CD4-positive, alpha-beta T cell treated with Interleukin-17A for 4 hours (primary cell): ENCODE measurements at regions not wholly inside any gene's neighbourhood (a gene's known extent, or its start where the extent isn't known, plus 50 kb on each side); places are given as distances from the start of the nearest gene placed in this dataset.
"Not testable (repeated sequence)": the region's sequence is repeated elsewhere in the genome, so short reads cannot be mapped to it uniquely, and the experiment has no call there.

Experiments used
- DNase-seq: peaks from one replicate; pipeline ENCODE4 v3.0.0-alpha.2; 2020; ENCODE audit warnings: mixed read lengths

DNA sequence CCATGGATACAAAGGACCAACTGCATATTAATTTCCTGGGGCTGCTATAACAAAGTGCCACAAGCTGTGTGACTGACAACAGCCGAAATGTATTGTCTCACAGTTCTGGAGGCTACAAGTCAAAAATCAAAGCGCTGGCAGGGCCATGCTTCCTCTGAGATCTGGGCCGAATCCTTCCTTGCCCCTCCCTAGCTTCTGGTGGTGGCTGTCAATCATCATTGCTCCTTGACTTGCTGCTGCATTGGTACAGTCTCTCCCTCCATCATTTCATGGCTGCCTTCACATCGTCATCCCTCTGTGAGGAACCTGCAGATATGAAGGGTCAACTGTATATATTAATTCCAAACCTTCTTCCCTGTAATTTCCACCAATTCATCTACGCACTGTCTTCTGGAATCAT lies 118.3 kb downstream of the EXOC5 start:
- DNase-seq = no peak

GRCh38 chr14:57139173-57139572 lies 129.5 kb downstream of the EXOC5 start:
- no peak for DNase-seq

DNA sequence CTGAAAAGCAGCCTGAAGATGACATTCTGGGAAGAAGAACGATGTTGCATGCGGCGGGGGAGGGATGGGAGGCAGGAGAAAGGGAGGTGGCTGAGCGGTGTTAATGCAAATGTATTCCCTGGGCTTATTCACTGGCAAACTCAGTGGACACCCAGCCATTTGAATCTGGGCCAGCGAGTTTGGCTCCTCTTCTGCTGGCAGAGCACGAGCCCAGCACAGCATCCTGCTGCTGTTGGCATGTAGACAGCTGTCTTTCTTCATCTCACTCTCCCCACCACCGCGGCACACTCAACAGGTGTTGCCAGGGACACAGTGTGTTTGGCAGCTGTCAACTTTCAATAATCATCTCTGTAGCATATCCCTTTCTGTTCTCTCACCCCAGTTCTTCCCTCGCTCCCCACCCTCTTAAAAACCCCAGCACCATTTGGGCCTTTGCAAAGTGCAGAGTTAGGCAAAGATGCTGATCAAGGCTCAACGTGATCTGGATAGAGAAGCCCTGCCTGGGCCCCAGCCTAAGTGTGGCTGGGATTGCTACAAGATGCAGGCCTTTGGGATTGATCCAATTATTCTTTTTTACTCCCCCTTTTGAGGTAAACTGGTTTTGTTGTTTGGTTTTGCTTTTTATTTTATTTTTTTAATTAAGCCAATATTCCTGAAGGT lies 131.9 kb downstream of the EXOC5 start:
- no peak for DNase-seq

DNA sequence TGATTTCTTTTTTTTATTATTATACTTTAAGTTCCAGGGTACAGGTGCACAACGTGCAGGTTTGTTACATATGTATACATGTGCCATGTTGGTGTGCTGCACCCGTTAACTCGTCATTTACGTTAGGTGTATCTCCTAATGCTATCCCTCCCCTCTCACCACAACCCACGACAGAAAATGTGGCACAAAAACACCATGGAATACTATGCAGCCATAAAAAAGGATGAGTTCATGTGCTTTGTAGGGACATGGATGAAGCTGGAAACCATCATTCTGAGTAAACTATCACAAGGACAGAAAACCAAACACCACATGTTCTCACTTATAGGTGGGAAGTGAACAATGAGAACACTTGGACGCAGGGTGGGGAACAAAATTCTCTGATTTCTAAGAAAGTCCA lies 140.9 kb downstream of the EXOC5 start:
- DNase-seq = not testable (repeated sequence)

GRCh38 chr14:57122129-57122528 lies 146.6 kb downstream of the EXOC5 start:
- DNase-seq = no peak

- not testable (repeated sequence) for DNase-seq
Measured at GRCh38 chr14:57112072-57112807, 156.5 kb downstream of the EXOC5 start.

DNA sequence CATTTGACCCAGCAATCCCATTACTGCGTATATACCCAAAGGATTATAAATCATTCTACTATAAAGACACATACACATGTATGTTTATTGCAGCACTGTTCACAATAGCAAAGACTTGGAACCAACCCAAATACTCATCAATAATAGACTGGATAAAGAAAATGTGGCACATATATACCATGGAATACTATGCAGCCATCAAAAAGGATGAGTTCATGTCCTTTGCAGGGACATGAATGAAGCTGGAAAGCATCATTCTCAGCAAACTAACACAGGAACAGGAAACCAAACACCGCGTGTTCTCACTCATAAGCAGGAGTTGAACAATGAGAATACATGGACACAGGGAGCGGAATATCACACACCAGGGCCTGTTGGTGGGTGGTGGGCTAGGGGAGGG lies 158.3 kb downstream of the EXOC5 start:
- not testable (repeated sequence) for DNase-seq

DNA sequence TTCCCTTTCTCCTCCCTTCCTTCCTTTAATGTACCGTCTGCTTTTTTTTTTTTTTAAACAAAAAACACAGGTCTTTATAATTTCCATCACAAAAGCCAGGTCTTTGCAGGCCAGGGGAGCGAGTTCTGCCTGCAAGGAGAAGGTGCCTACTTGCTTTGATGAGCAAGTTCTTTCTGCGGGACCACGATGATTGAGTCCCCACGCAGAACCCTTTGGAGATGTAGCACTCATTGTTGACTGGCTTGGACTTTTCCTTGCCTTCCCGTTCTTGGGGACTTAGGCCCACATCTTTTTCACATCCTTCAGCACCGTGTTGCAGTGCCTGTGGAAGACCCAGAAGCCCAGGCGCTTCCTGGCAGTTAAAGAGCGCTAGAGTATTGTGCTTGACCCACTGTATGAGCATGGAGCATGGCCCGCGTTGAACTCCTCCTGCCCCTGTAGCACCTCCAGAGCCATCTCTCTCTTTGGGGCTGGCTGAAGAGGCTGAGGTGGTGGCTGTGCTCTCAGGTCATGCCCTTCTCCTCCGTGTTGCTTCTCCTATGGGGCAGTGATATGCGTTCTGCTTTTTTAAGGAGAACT lies 177.6 kb downstream of the EXOC5 start:
- DNase-seq = no peak

DNA sequence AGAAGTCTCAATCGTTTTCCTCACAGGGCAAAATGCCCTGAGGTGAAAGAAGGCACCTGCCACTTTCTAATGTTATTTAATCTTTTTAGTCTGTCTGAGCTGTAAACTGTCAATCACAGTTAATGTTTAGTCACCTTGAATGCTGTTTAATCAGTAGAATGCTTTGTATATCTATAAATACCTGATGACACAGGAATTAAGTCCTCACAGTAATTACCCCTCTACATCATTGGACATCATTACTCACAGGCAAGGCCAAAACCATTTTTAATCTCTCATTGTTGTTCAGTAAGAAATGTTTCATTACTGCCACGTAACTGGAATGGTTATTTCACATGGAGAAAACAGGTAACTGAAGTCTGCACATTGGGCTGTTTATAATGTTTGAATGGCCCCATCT lies 178.8 kb downstream of the EXOC5 start:
- no peak for DNase-seq

DNA sequence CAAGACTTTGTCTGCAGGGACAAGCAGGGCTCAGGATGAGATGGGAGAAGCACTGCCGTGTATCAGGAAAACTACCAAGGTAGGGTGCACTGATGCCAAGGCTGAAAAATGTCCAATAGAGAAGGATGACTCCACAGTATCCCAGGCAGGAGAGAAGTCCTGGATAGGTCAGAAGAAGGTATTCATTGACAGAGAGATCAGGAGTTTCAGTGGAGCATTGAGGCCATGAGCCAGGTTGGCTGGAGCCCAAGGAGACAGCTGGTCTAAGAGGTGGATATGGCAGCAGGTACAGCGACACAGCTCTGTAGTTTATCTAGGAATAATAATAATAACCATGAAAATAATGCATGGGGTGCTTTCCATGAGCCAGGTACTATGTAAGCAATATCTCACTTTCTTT lies 180.9 kb downstream of the EXOC5 start:
- no peak for DNase-seq

DNA sequence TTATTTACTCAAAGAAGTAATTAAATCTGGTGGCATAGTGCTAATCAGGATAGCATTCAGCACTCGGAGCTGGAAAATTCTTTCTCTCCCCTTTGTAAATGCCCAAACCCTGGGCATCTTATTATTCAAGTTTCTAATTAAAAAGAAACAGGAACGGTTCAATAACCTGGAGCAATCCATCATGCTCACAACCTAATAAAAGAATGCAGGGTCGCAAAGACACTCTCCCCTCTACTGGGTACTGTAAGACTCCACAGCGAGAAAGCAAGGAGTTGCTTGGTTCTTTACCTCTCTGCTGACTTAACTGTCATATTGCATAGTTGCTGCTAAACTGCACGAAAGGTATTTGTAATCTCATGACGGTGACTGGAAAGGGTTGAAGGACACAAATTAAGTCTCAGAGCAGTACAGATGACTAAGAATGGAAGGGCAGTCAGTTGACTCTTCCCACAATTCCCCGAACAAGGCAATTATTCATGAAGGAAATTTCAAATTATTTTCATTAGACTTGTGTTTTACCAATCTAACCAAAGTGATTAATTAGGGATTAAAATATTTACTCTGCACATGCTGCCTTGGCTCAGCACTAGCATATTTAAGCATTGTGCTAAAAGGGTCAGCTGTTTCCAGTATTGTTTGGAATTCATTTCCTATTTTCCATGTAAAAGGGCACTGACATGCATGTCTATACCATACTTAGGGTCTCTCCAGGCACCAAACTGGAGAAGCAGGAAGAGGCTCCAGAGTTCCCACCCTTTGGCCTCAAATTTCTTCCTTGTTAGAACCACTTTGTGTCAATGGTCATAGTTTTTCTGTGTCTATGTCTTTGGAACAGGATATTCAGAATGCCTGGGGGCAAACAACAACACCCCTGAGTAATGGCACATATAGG lies 182.2 kb downstream of the EXOC5 start:
- DNase-seq = no peak

- DNase-seq = no peak
Measured at GRCh38 chr14:57085801-57086200, 182.9 kb downstream of the EXOC5 start.

- DNase-seq = no peak
Measured at GRCh38 chr14:57085043-57085442, 183.7 kb downstream of the EXOC5 start.

GRCh38 chr14:57080691-57081090 lies 188.0 kb downstream of the EXOC5 start:
- DNase-seq = no peak

GRCh38 chr14:57078054-57078453 lies 190.7 kb downstream of the EXOC5 start:
- DNase-seq = no peak

GRCh38 chr14:57073986-57074385 lies 194.7 kb downstream of the EXOC5 start:
- no peak for DNase-seq

GRCh38 chr14:57071639-57072038 lies 197.1 kb downstream of the EXOC5 start:
- no peak for DNase-seq

- DNase-seq = no peak
Measured at GRCh38 chr14:57069702-57070101, 199.0 kb downstream of the EXOC5 start.

DNA sequence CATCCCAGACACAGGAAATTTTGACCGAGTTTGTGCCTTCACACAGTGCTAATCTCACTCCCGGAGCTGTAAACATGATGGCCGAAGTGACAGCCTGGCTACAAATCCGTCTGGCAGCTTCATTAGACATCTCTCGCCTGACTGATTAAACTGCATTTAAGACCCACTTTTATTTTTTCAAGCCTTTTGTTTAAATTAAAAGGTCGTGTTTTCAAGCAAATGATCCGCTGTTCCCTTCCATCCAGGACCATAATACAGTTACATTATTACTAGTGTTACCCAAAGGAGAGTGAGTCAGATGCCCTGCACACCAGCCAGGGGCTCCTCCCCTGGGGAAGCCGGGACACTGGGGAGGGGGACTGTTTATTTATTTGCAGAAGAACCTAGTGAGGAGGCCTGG lies 200.2 kb downstream of the EXOC5 start:
- no peak for DNase-seq

GRCh38 chr14:57066887-57067513 lies 201.7 kb downstream of the EXOC5 start:
- DNase-seq = no peak

DNA sequence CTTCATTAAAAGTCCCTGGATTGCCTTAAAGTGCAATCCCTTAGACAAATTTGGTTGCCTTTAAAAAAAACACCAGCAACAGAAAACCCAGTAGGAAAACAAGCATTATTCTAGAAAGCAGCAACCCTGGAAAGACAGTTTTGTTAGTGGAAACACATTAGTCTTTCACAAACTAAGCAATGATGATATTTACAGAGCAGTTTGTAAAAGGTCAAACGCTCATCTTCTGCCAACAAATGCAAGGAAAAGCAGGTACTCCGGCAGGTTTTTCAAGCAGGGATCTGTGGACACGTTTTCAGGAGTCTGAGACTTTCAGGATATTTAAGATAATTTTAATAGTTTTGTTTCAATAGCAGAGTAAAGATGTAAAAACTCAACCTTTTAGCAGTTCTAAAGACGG lies 202.2 kb downstream of the EXOC5 start:
- no peak for DNase-seq

DNA sequence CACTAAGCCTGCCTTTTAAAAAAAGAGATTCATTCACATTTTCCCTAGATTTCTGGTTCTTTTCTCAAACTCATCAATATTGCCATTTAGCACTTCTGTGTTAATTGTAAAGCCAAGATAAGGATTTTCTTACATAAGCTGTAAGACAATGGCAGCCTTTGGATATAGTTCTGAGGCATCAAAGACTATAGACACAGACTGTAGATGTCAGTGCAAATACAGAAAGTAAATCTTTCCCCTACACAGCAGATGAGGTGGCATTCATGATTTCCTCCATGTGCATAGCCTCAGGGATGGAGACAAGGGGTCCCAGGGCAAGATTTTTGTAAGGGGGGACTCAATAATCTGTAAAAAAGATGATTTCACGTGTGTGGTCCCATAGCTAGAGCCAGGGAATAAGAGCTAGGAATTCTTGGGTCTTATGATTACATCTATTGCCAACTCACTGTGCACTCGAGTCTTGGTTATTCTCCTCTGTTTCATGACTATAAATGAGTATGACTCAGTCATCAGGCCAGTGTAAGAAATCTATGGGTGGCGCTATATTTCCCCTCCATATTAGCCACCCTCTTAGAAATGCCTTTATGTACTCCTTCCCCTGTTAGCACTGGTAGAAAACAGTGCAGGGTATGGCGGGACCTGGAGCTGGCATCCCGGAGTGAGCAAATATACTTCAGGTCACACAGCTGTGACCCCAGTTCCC lies 207.5 kb downstream of the EXOC5 start:
- no peak for DNase-seq
